Mesenchymal stem cell (in vitro differentiated cells and primary cell): ENCODE measurements at regions not wholly inside any gene's neighbourhood (a gene's known extent, or its start where the extent isn't known, plus 50 kb on each side); places are given as distances from the start of the nearest gene placed in this dataset.

Experiments
- DNase-seq: peaks from one replicate; pipeline ENCODE4 v3.0.0-alpha.2; 2013
- H2AFZ ChIP-seq: one replicate; pipeline ENCODE4 v1.6.1; 2013; ENCODE audit warnings: low read depth, mild to moderate bottlenecking, control low read depth, inconsistent platforms, low read length, moderate library complexity
- H2AK5ac ChIP-seq: 2 replicates; pipeline ENCODE4 v1.6.1; 2013; ENCODE audit warnings: low read length, moderate library complexity, mild to moderate bottlenecking, inconsistent platforms; ENCODE audit not compliant: severe bottlenecking
- H2BK120ac ChIP-seq: one replicate; pipeline ENCODE4 v1.6.1; 2013; ENCODE audit warnings: low read depth, mild to moderate bottlenecking, inconsistent platforms, low read length, moderate library complexity
- H2BK12ac ChIP-seq, 2 experiments: one replicate each; pipeline ENCODE4 v1.6.1; 2013; ENCODE audit warnings: inconsistent platforms in 2 of 2, low read length in 2 of 2, mild to moderate bottlenecking in 2 of 2, moderate library complexity in 2 of 2, control low read depth in 1 of 2
- H2BK15ac ChIP-seq: one replicate; pipeline ENCODE4 v1.6.1; 2013; ENCODE audit warnings: mild to moderate bottlenecking, low read depth, inconsistent platforms; ENCODE audit not compliant: poor library complexity, severe bottlenecking
- H2BK5ac ChIP-seq: 2 replicates; pipeline ENCODE4 v1.6.1; 2013; ENCODE audit warnings: low read depth, mild to moderate bottlenecking, low read length, control low read depth, inconsistent platforms; ENCODE audit not compliant: poor library complexity, severe bottlenecking
- H3K14ac ChIP-seq, 2 experiments: one replicate each; pipeline ENCODE4 v1.6.1; 2013; ENCODE audit warnings: inconsistent platforms in 2 of 2, low read length in 2 of 2, control low read depth in 1 of 2, mild to moderate bottlenecking in 1 of 2, moderate library complexity in 1 of 2
- H3K18ac ChIP-seq, 2 experiments: one replicate each; pipeline ENCODE4 v1.6.1; 2013; ENCODE audit warnings: inconsistent platforms in 2 of 2, low read length in 2 of 2, control low read depth in 1 of 2, low read depth in 1 of 2, mild to moderate bottlenecking in 1 of 2
- H3K23ac ChIP-seq, 2 experiments: one replicate each; pipeline ENCODE4 v1.6.1; 2013; ENCODE audit warnings: inconsistent platforms in 2 of 2, low read length in 2 of 2, mild to moderate bottlenecking in 2 of 2, moderate library complexity in 2 of 2, control low read depth in 1 of 2
- H3K27ac ChIP-seq: 2 replicates; pipeline ENCODE4 v1.5.1; 2013; ENCODE audit warnings: mild to moderate bottlenecking, moderate library complexity, low read length, control low read depth, inconsistent platforms; ENCODE audit not compliant: poor library complexity, severe bottlenecking
- H3K27me3 ChIP-seq, 2 experiments: 2 replicates each; pipeline versions ENCODE4 v1.6.1 to v1.7.0; 2013; ENCODE audit warnings: low read length in 2 of 2, mild to moderate bottlenecking in 2 of 2, moderate library complexity in 2 of 2, control low read depth in 1 of 2, inconsistent platforms in 1 of 2; ENCODE audit not compliant: control insufficient read depth in 1 of 2, insufficient read depth in 1 of 2
- H3K36me3 ChIP-seq, 2 experiments: 2 replicates each; pipeline versions ENCODE4 v1.6.1 to v1.7.0; 2013; ENCODE audit warnings: low read length in 2 of 2, control low read depth in 1 of 2, inconsistent platforms in 1 of 2, low read depth in 1 of 2, mild to moderate bottlenecking in 1 of 2; ENCODE audit not compliant: insufficient read depth in 2 of 2, control insufficient read depth in 1 of 2
- H3K4ac ChIP-seq, 2 experiments: one replicate each; pipeline ENCODE4 v1.6.1; 2013; ENCODE audit warnings: inconsistent platforms in 2 of 2, low read length in 2 of 2, mild to moderate bottlenecking in 2 of 2, moderate library complexity in 2 of 2, control low read depth in 1 of 2, low read depth in 1 of 2
- H3K4me1 ChIP-seq: 2 replicates; pipeline ENCODE4 v1.6.1; 2013; ENCODE audit warnings: low read depth, low read length, control low read depth; ENCODE audit not compliant: control insufficient read depth, insufficient read depth
- H3K4me2 ChIP-seq: 2 replicates; pipeline ENCODE4 v1.6.1; 2013; ENCODE audit warnings: low read length, mild to moderate bottlenecking, inconsistent platforms; ENCODE audit not compliant: poor library complexity, severe bottlenecking
- H3K4me3 ChIP-seq, 2 experiments: 2 replicates each; pipeline versions ENCODE4 v1.5.1 to v1.7.0; 2013; ENCODE audit warnings: low read length in 2 of 2, mild to moderate bottlenecking in 2 of 2, control low read depth in 1 of 2, low read depth in 1 of 2; ENCODE audit not compliant: insufficient read depth in 1 of 2
- H3K79me1 ChIP-seq: replicated peaks from 2 replicates; pipeline ENCODE4 v1.6.1; 2013; ENCODE audit warnings: mild to moderate bottlenecking, control low read depth, low read length, inconsistent platforms; ENCODE audit not compliant: poor library complexity, severe bottlenecking
- H3K9ac ChIP-seq: 2 replicates; pipeline ENCODE4 v1.7.0; 2013; ENCODE audit warnings: mild to moderate bottlenecking, low read length, moderate library complexity
- H3K9me3 ChIP-seq: 2 replicates; pipeline ENCODE4 v1.7.0; 2013; ENCODE audit warnings: mild to moderate bottlenecking, low read length; ENCODE audit not compliant: control insufficient read depth
- H4K8ac ChIP-seq: one replicate; pipeline ENCODE4 v1.6.1; 2013; ENCODE audit warnings: inconsistent platforms, mild to moderate bottlenecking, low read length, moderate library complexity
- H4K91ac ChIP-seq: one replicate; pipeline ENCODE4 v1.6.1; 2013; ENCODE audit warnings: mild to moderate bottlenecking, low read length, inconsistent platforms
- WGBS: methylation state at CpG from one replicate; pipeline ENCODE4 v1.1.7; 2013; ENCODE audit warnings: mixed read lengths; 5-methylcytosine and 5-hydroxymethylcytosine counted together

- no peak overlapping the region for H3K9ac ChIP-seq
- H3K4me2 ChIP-seq, result no peak overlapping the region
- no peaks in the 10 kb centered on the region for H3K79me1 ChIP-seq
- H3K9me3 ChIP-seq, result no peaks in the 10 kb centered on the region
- no peak overlapping the region for H3K27ac ChIP-seq
- DNase-seq, result no peak
- H2BK5ac ChIP-seq, result no peak overlapping the region
- no peak overlapping the region for H2AFZ ChIP-seq
- no peak overlapping the region for H3K14ac ChIP-seq
- 64% methylated on average over 8 of the region's 8 CpGs for WGBS
- no peak overlapping the region for H2AK5ac ChIP-seq
- no peaks in the 10 kb centered on the region for H3K27me3 ChIP-seq
- H3K4me3 ChIP-seq, result no peak overlapping the region
- no peak overlapping the region for H2BK12ac ChIP-seq
- no peaks in the 10 kb centered on the region for H3K36me3 ChIP-seq
- no peak overlapping the region for H3K4ac ChIP-seq
- peaks cover 1% of the 10 kb centered on the region for H3K4me1 ChIP-seq
- H4K91ac ChIP-seq, result no peak overlapping the region
- no peak overlapping the region for H3K18ac ChIP-seq
- no peak overlapping the region for H4K8ac ChIP-seq
- no peak overlapping the region for H2BK15ac ChIP-seq
- H2BK120ac ChIP-seq, result no peak overlapping the region
- H3K23ac ChIP-seq, result no peak overlapping the region
Observed at GRCh38 chr13:111564606-111565005, 244.2 kb downstream of the TEX29 start.

GRCh38 chr13:111565400-111565799, 245.0 kb downstream of the TEX29 start:
- Histone ChIP-seq H3K4me1 (no peaks in the 10 kb centered on the region), H3K4me2 (no peak overlapping the region), H3K9ac (no peak overlapping the region), H2BK12ac (no peak overlapping the region), H3K9me3 (no peaks in the 10 kb centered on the region), H2BK120ac (no peak overlapping the region), H3K18ac (no peak overlapping the region), H3K14ac (no peak overlapping the region), H3K23ac (no peak overlapping the region), H4K91ac (no peak overlapping the region), H2AK5ac (no peak overlapping the region), H2BK15ac (no peak overlapping the region), H3K4ac (no peak overlapping the region), H3K27me3 (no peaks in the 10 kb centered on the region), H4K8ac (no peak overlapping the region), H3K36me3 (no peaks in the 10 kb centered on the region), H3K4me3 (no peak overlapping the region), H2AFZ (no peak overlapping the region), H2BK5ac (no peak overlapping the region), H3K27ac (no peak overlapping the region), H3K79me1 (no peaks in the 10 kb centered on the region)
- WGBS, result 87% methylated on average over 10 of the region's 10 CpGs
- DNase-seq, result no peak

GRCh38 chr13:111566567-111566966, 246.1 kb downstream of the TEX29 start:
- H3K4me3 ChIP-seq, result no peak overlapping the region
- no peak overlapping the region for H2BK5ac ChIP-seq
- no peak overlapping the region for H3K9ac ChIP-seq
- H3K36me3 ChIP-seq, result no peaks in the 10 kb centered on the region
- H3K18ac ChIP-seq, result no peak overlapping the region
- H2BK15ac ChIP-seq, result no peak overlapping the region
- no peak overlapping the region for H2AK5ac ChIP-seq
- H4K91ac ChIP-seq, result no peak overlapping the region
- no peaks in the 10 kb centered on the region for H3K27me3 ChIP-seq
- H3K27ac ChIP-seq, result no peak overlapping the region
- DNase-seq, result no peak
- WGBS, result 80% methylated on average over 12 of the region's 12 CpGs
- H3K9me3 ChIP-seq, result no peaks in the 10 kb centered on the region
- H2BK12ac ChIP-seq, result no peak overlapping the region
- no peaks in the 10 kb centered on the region for H3K4me1 ChIP-seq
- no peak overlapping the region for H2BK120ac ChIP-seq
- no peak overlapping the region for H3K23ac ChIP-seq
- H3K14ac ChIP-seq, result no peak overlapping the region
- H3K4ac ChIP-seq, result no peak overlapping the region
- H4K8ac ChIP-seq, result no peak overlapping the region
- no peaks in the 10 kb centered on the region for H3K79me1 ChIP-seq
- H3K4me2 ChIP-seq, result no peak overlapping the region
- no peak overlapping the region for H2AFZ ChIP-seq

- Histone ChIP-seq H3K18ac (no peak overlapping the region), H3K4ac (no peak overlapping the region), H2BK15ac (no peak overlapping the region), H3K14ac (no peak overlapping the region), H3K4me2 (no peak overlapping the region), H3K9me3 (no peaks in the 10 kb centered on the region), H3K9ac (no peak overlapping the region), H2BK12ac (no peak overlapping the region), H3K79me1 (no peaks in the 10 kb centered on the region), H3K23ac (no peak overlapping the region), H2BK120ac (no peak overlapping the region), H3K4me1 (no peaks in the 10 kb centered on the region), H4K8ac (no peak overlapping the region), H2BK5ac (no peak overlapping the region), H3K4me3 (no peak overlapping the region), H2AFZ (no peak overlapping the region), H2AK5ac (no peak overlapping the region), H3K36me3 (no peaks in the 10 kb centered on the region), H3K27me3 (no peaks in the 10 kb centered on the region), H4K91ac (no peak overlapping the region), H3K27ac (no peak overlapping the region)
- 69% methylated on average over 16 of the region's 16 CpGs for WGBS
- no peak for DNase-seq
Observed at GRCh38 chr13:111567637-111568036, 247.2 kb downstream of the TEX29 start.
